Keratinocyte (primary cell): ENCODE measurements at regions not wholly inside any gene's neighbourhood (a gene's known extent, or its start where the extent isn't known, plus 50 kb on each side); places are given as distances from the start of the nearest gene placed in this dataset.

Source experiments
- DNase-seq: peaks from one replicate; pipeline ENCODE4 v3.0.0-alpha.2; 2011; ENCODE audit warnings: low read depth, missing footprints, low spot score
- FAIRE-seq: peaks from 2 replicates; lab custom pipeline; 2011; peaks lifted over from hg19 to GRCh38; lab: Jason Lieb, UNC
- H2AFZ ChIP-seq: 2 replicates; pipeline ENCODE4 v1.6.0; 2012; ENCODE audit warnings: low read length, control low read depth, inconsistent platforms; ENCODE audit not compliant: control insufficient read depth
- H3K27ac ChIP-seq: 2 replicates; pipeline ENCODE4 v1.5.1; 2011; ENCODE audit warnings: low read length; ENCODE audit not compliant: control insufficient read depth, insufficient read depth
- H3K27me3 ChIP-seq: 3 replicates; pipeline ENCODE4 v1.6.0; 2011; ENCODE audit warnings: low read length; ENCODE audit not compliant: control insufficient read depth, insufficient read depth; ENCODE audit errors: extremely low read depth
- H3K36me3 ChIP-seq, 2 experiments: 2 replicates in 1 of 2; 3 replicates in 1 of 2; pipeline ENCODE4 v1.5.1; 2011; ENCODE audit warnings: low read length in 2 of 2, mild to moderate bottlenecking in 1 of 2; ENCODE audit not compliant: control insufficient read depth in 2 of 2, insufficient read depth in 2 of 2; ENCODE audit errors: extremely low read depth in 1 of 2
- H3K4me1 ChIP-seq: 3 replicates; pipeline ENCODE4 v1.5.1; 2011; ENCODE audit warnings: low read length; ENCODE audit not compliant: control insufficient read depth, insufficient read depth; ENCODE audit errors: extremely low read depth
- H3K4me2 ChIP-seq: 3 replicates; pipeline ENCODE4 v1.6.0; 2011; ENCODE audit warnings: low read depth, low read length; ENCODE audit not compliant: control insufficient read depth, insufficient read depth; ENCODE audit errors: extremely low read depth
- H3K4me3 ChIP-seq, 3 experiments: fragments of 200-600 bp in 1 of 3; sonication (generic) in 1 of 3; 2 replicates in 2 of 3; 3 replicates in 1 of 3; pipeline ENCODE4 v1.5.1; 2011 to 2016; ENCODE audit warnings: low read length in 3 of 3, mild to moderate bottlenecking in 3 of 3, control low read depth in 2 of 3, inconsistent platforms in 1 of 3, low read depth in 1 of 3, mixed read lengths in 1 of 3, mixed run types in 1 of 3, moderate library complexity in 1 of 3; ENCODE audit not compliant: control insufficient read depth in 2 of 3, insufficient read depth in 2 of 3; ENCODE audit errors: extremely low read depth in 1 of 3
- H3K79me2 ChIP-seq: 2 replicates; pipeline ENCODE4 v1.6.0; 2012; ENCODE audit warnings: low read length; ENCODE audit not compliant: control insufficient read depth, insufficient read depth
- H3K9ac ChIP-seq: 3 replicates; pipeline ENCODE4 v1.6.0; 2011; ENCODE audit warnings: low read length; ENCODE audit not compliant: control insufficient read depth, insufficient read depth; ENCODE audit errors: extremely low read depth
- H3K9me1 ChIP-seq: 3 replicates; pipeline ENCODE4 v1.6.0; 2011; ENCODE audit warnings: low read length; ENCODE audit not compliant: control insufficient read depth, insufficient read depth; ENCODE audit errors: extremely low read depth
- H3K9me3 ChIP-seq: 2 replicates; pipeline ENCODE4 v1.5.1; 2012; ENCODE audit warnings: low read depth, low read length; ENCODE audit not compliant: control insufficient read depth
- H4K20me1 ChIP-seq: 3 replicates; pipeline ENCODE4 v1.6.0; 2011; ENCODE audit warnings: low read length; ENCODE audit not compliant: control insufficient read depth, insufficient read depth; ENCODE audit errors: extremely low read depth
- CTCF ChIP-seq, 3 experiments: IDR thresholded peaks in 1 of 3; conservative IDR thresholded peaks in 1 of 3; optimal IDR thresholded peaks in 1 of 3; 2 replicates in 2 of 3; 3 replicates in 1 of 3; pipeline versions ENCODE3 to v1.5.1; 2011; ENCODE audit warnings: low read length in 3 of 3, mild to moderate bottlenecking in 3 of 3, moderate library complexity in 2 of 3, control low read depth in 1 of 3, inconsistent platforms in 1 of 3; ENCODE audit not compliant: insufficient read depth in 2 of 3; ENCODE audit errors: extremely low read depth in 1 of 3
- EZH2 ChIP-seq: IDR thresholded peaks from one replicate; pipeline ENCODE4 v1.6.1; 2012; ENCODE audit warnings: inconsistent platforms, mild to moderate bottlenecking, low read length, moderate library complexity
- dilution Hi-C: fragments of 300-500 bp; cut with MboI; formaldehyde crosslinking; loops from one replicate; pipeline ENCODE4 v1.7.0; 2020; ENCODE audit warnings: low sequenced_read_pairs; ENCODE audit not compliant: extremely low pct_ligation_motif_present

DNA sequence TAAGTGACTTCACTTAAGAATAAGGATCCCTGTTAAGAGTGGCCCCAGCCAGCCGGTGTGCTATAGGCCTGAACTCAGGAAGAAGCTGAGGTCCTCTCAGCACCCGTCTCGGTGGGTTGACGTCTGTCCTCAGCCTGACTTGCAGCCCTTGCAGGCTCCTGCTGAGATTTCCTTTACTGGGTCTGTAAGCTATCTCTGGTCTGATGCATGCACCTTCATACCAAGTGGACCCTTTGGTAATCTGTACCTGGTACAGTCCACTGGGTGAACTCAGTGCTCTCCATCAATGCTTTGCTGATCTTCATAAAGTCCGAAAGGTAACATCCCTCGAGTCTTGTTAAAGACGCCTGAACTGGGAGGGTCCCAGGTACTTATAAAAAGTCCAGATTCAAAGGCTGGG, 212.0 kb upstream of the PPP2R3A start:
- dilution Hi-C loops = no loop called here
- FAIRE-seq (no peak), DNase-seq (no peak)
- Histone ChIP-seq H3K27ac (no peak overlapping the region), H4K20me1 (no peaks in the 10 kb centered on the region), H3K36me3 (no peaks in the 10 kb centered on the region), H3K4me1 (no peaks in the 10 kb centered on the region), H3K9me3 (no peaks in the 10 kb centered on the region), H2AFZ (no peak overlapping the region), H3K4me3 (no peak overlapping the region), H3K79me2 (no peaks in the 10 kb centered on the region), H3K9ac (no peak overlapping the region), H3K9me1 (no peaks in the 10 kb centered on the region), H3K27me3 (no peaks in the 10 kb centered on the region), H3K4me2 (no peak overlapping the region)
- TF ChIP-seq EZH2 = no peak
- TF ChIP-seq CTCF (optimal IDR thresholded peaks at IDR 0.05 in 1 of 3, IDR thresholded peaks at IDR 0.05 in 1 of 3, conservative IDR thresholded peaks at IDR 0.05 in 1 of 3; ENCODE audit: extremely low read depth in 1 of 3, insufficient read depth in 2 of 3, low read length in 3 of 3) = no peak

- FAIRE-seq (no peak), DNase-seq (no peak)
- no peaks in the 10 kb centered on the region for H3K9me1 ChIP-seq
- H2AFZ ChIP-seq = no peak overlapping the region
- no peaks in the 10 kb centered on the region for H3K36me3 ChIP-seq
- no peaks in the 10 kb centered on the region for H3K27me3 ChIP-seq
- dilution Hi-C loops = no loop called here
- H3K4me1 ChIP-seq = no peaks in the 10 kb centered on the region
- no peaks in the 10 kb centered on the region for H3K79me2 ChIP-seq
- H3K4me3 ChIP-seq = no peak overlapping the region
- no peak overlapping the region for H3K27ac ChIP-seq
- no peaks in the 10 kb centered on the region for H4K20me1 ChIP-seq
- TF ChIP-seq CTCF (optimal IDR thresholded peaks at IDR 0.05 in 1 of 3, IDR thresholded peaks at IDR 0.05 in 1 of 3, conservative IDR thresholded peaks at IDR 0.05 in 1 of 3; ENCODE audit: extremely low read depth in 1 of 3, insufficient read depth in 2 of 3, low read length in 3 of 3) (no peak), EZH2 (no peak)
- no peak overlapping the region for H3K4me2 ChIP-seq
- no peak overlapping the region for H3K9ac ChIP-seq
- no peaks in the 10 kb centered on the region for H3K9me3 ChIP-seq
Observed at GRCh38 chr3:135755330-135756105, 210.0 kb upstream of the PPP2R3A start.
